ENCODE measurements at regions not wholly inside any gene's neighbourhood (a gene's known extent, or its start where the extent isn't known, plus 50 kb on each side); places are given as distances from the start of the nearest gene placed in this dataset.
"Not testable (repeated sequence)": the region's sequence is repeated elsewhere in the genome, so short reads cannot be mapped to it uniquely, and the experiment has no call there.

GRCh38 chr20:54909702-54910101 lies 434.3 kb downstream of the DOK5 start:
- no peak for DNase-seq

- DNase-seq = not testable (repeated sequence)
Observed at GRCh38 chr20:54906134-54906533, 430.7 kb downstream of the DOK5 start.

- no peak for DNase-seq
Observed at GRCh38 chr20:54897787-54898186, 422.4 kb downstream of the DOK5 start.

GRCh38 chr20:54891907-54892306 lies 416.5 kb downstream of the DOK5 start:
- DNase-seq = no peak

GRCh38 chr20:54879393-54879792 lies 404.0 kb downstream of the DOK5 start:
- no peak for DNase-seq

GRCh38 chr20:54875307-54875706 lies 399.9 kb downstream of the DOK5 start:
- DNase-seq = no peak

- DNase-seq = no peak
Observed at GRCh38 chr20:54874718-54875117, 399.3 kb downstream of the DOK5 start.

GRCh38 chr20:54872440-54872839 lies 397.0 kb downstream of the DOK5 start:
- DNase-seq = no peak

GRCh38 chr20:54869765-54870164 lies 394.4 kb downstream of the DOK5 start:
- no peak for DNase-seq

- no peak for DNase-seq
Observed at GRCh38 chr20:54865273-54865672, 389.9 kb downstream of the DOK5 start.

- no peak for DNase-seq
Observed at GRCh38 chr20:54860716-54861115, 385.3 kb downstream of the DOK5 start.

- DNase-seq = no peak
Observed at GRCh38 chr20:54856202-54856601, 380.8 kb downstream of the DOK5 start.

GRCh38 chr20:54849741-54850140 lies 374.3 kb downstream of the DOK5 start:
- no peak for DNase-seq

GRCh38 chr20:54848984-54849538 lies 373.7 kb downstream of the DOK5 start:
- no peak for DNase-seq

GRCh38 chr20:54848262-54848661 lies 372.9 kb downstream of the DOK5 start:
- no peak for DNase-seq

GRCh38 chr20:54846948-54847347 lies 371.6 kb downstream of the DOK5 start:
- DNase-seq = no peak

GRCh38 chr20:54844346-54844745 lies 369.0 kb downstream of the DOK5 start:
- DNase-seq = no peak

GRCh38 chr20:54843865-54844264 lies 368.5 kb downstream of the DOK5 start:
- DNase-seq = no peak

- DNase-seq = no peak
Observed at GRCh38 chr20:54843431-54843830, 368.0 kb downstream of the DOK5 start.

- no peak for DNase-seq
Observed at GRCh38 chr20:54839224-54839623, 363.8 kb downstream of the DOK5 start.

GRCh38 chr20:54837226-54837625 lies 361.8 kb downstream of the DOK5 start:
- no peak for DNase-seq

- DNase-seq = no peak
Observed at GRCh38 chr20:54822386-54822785, 347.0 kb downstream of the DOK5 start.

GRCh38 chr20:54820392-54820791 lies 345.0 kb downstream of the DOK5 start:
- no peak for DNase-seq

- no peak for DNase-seq
Observed at GRCh38 chr20:54806462-54806861, 331.1 kb downstream of the DOK5 start.

GRCh38 chr20:54794874-54795273 lies 319.5 kb downstream of the DOK5 start:
- DNase-seq = no peak

- no peak for DNase-seq
Observed at GRCh38 chr20:54794110-54794509, 318.7 kb downstream of the DOK5 start.

Data from GDM1 (cell line).